Caco-2 (cell line): ENCODE measurements at regions not wholly inside any gene's neighbourhood (a gene's known extent, or its start where the extent isn't known, plus 50 kb on each side); places are given as distances from the start of the nearest gene placed in this dataset.

Experiments
- BruUV-seq: library from RNA; stranded (reverse); fragments of 400-500 nt; replicated peaks from 2 replicates; lab custom pipeline; 2021; lab: Mats Ljungman, UMichigan
- CTCF ChIA-PET: fragments of 300-600 bp; sonication (Branson Sonifier 250); formaldehyde crosslinking; loops from one replicate; lab custom pipeline; 2022; ENCODE audit warnings: antibody characterized with exemption; lab: Charles Lee
- POLR2A ChIA-PET: fragments of 300-600 bp; sonication (Branson Sonifier 250); formaldehyde crosslinking; loops from one replicate; lab custom pipeline; 2022; ENCODE audit warnings: antibody characterized with exemption; lab: Charles Lee
- DNase-seq, 2 experiments: peaks; one replicate each; pipeline versions ENCODE4 v3.0.0 to v3.0.0-alpha.2; 2020 to 2022
- H3K27me3 ChIP-seq: replicated peaks from 2 replicates; pipeline ENCODE4 v1.6.0; 2011; ENCODE audit warnings: low read length; ENCODE audit not compliant: control insufficient read depth, insufficient read depth
- H3K36me3 ChIP-seq: 2 replicates; pipeline ENCODE4 v1.5.1; 2011; ENCODE audit warnings: low read length; ENCODE audit not compliant: control insufficient read depth, insufficient read depth
- H3K4me1 ChIP-seq: fragments of 250-450 bp; sonication (Bioruptor Pico); 2 replicates; pipeline ENCODE4 v1.5.1; 2020; ENCODE audit warnings: mild to moderate bottlenecking
- H3K4me3 ChIP-seq: 2 replicates; pipeline ENCODE4 v1.5.1; 2011; ENCODE audit warnings: low read depth, mild to moderate bottlenecking, control low read depth, low read length
- H3K9me3 ChIP-seq: fragments of 250-450 bp; sonication (Bioruptor Pico); 2 replicates; pipeline ENCODE4 v1.5.1; 2020; ENCODE audit warnings: mild to moderate bottlenecking, moderate library complexity
- H3K27ac Mint-ChIP-seq: one replicate; pipeline ENCODE4 v1.8.0; 2022; ENCODE audit warnings: mixed read lengths; ENCODE audit not compliant: unreplicated experiment
- H3K27me3 Mint-ChIP-seq: one replicate; pipeline ENCODE4 v1.8.0; 2022; ENCODE audit warnings: mixed read lengths; ENCODE audit not compliant: insufficient read depth, unreplicated experiment
- H3K36me3 Mint-ChIP-seq: one replicate; pipeline ENCODE4 v1.8.0; 2022; ENCODE audit warnings: mild to moderate bottlenecking, mixed read lengths; ENCODE audit not compliant: insufficient read depth, unreplicated experiment
- H3K4me1 Mint-ChIP-seq: one replicate; pipeline ENCODE4 v1.8.0; 2022; ENCODE audit warnings: low read depth, mixed read lengths; ENCODE audit not compliant: unreplicated experiment
- H3K4me3 Mint-ChIP-seq: one replicate; pipeline ENCODE4 v1.8.0; 2022; ENCODE audit warnings: mild to moderate bottlenecking, moderate library complexity, mixed read lengths; ENCODE audit not compliant: unreplicated experiment
- H3K9me3 Mint-ChIP-seq: one replicate; pipeline ENCODE4 v1.8.0; 2022; ENCODE audit warnings: mixed read lengths; ENCODE audit not compliant: unreplicated experiment
- CTCF ChIP-seq, 2 experiments: fragments of 200-600 bp in 1 of 2; IDR thresholded peaks; 1 replicate in 1 of 2; 2 replicates in 1 of 2; pipeline versions ENCODE4 v1.5.1 to v1.8.0; 2011 to 2022; ENCODE audit warnings: antibody characterized with exemption in 1 of 2, control low read depth in 1 of 2, inconsistent platforms in 1 of 2, low read depth in 1 of 2, low read length in 1 of 2, mild to moderate bottlenecking in 1 of 2, moderate library complexity in 1 of 2; ENCODE audit not compliant: insufficient read depth in 1 of 2, severe bottlenecking in 1 of 2, unreplicated experiment in 1 of 2
- intact Hi-C: fragments of 100-400 bp; cut with micrococcal nuclease; formaldehyde crosslinking; loops from one replicate; pipeline ENCODE4 v1.10.0; 2022; ENCODE audit not compliant: unreplicated experiment

GRCh38 chr6:121965739-121966138 is 433.7 kb upstream of the HSF2 start:
- ChIA-PET CTCF (no interaction called here), POLR2A (no interaction called here)
- no peaks in the 10 kb centered on the region for H3K9me3 Mint-ChIP-seq
- H3K27ac Mint-ChIP-seq = no peak overlapping the region
- no peaks in the 10 kb centered on the region for H3K27me3 Mint-ChIP-seq
- DNase-seq = no peak
- no peaks in the 10 kb centered on the region for H3K36me3 ChIP-seq
- H3K36me3 Mint-ChIP-seq = no peaks in the 10 kb centered on the region
- no peak overlapping the region for H3K4me3 ChIP-seq
- 0 out of 2 replicates have a peak, but pooled peaks cover 5% of the 10 kb centered on the region for H3K4me1 ChIP-seq
- no peak for TF ChIP-seq CTCF (IDR thresholded peaks at IDR 0.05; ENCODE audit: insufficient read depth in 1 of 2, low read depth in 1 of 2, low read length in 1 of 2, severe bottlenecking in 1 of 2, unreplicated experiment in 1 of 2)
- no peak overlapping the region for H3K4me3 Mint-ChIP-seq
- intact Hi-C loops = no loop called here
- H3K9me3 ChIP-seq = no peaks in the 10 kb centered on the region
- H3K4me1 Mint-ChIP-seq = no peaks in the 10 kb centered on the region
- no peaks in the 10 kb centered on the region for H3K27me3 ChIP-seq
- no TSS peak for BruUV-seq

GRCh38 chr6:121967631-121968030 is 431.8 kb upstream of the HSF2 start:
- Mint-ChIP-seq H3K4me1 (no peaks in the 10 kb centered on the region), H3K36me3 (no peaks in the 10 kb centered on the region), H3K27me3 (no peaks in the 10 kb centered on the region), H3K27ac (no peak overlapping the region), H3K4me3 (no peak overlapping the region), H3K9me3 (no peaks in the 10 kb centered on the region)
- Histone ChIP-seq H3K9me3 (no peaks in the 10 kb centered on the region), H3K4me1 (peaks cover 11% of the 10 kb centered on the region), H3K4me3 (no peak overlapping the region), H3K27me3 (no peaks in the 10 kb centered on the region), H3K36me3 (no peaks in the 10 kb centered on the region)
- intact Hi-C loops = no loop called here
- DNase-seq = no peak
- POLR2A ChIA-PET = no interaction called here
- CTCF ChIA-PET = no interaction called here
- BruUV-seq = no TSS peak
- no peak for TF ChIP-seq CTCF (IDR thresholded peaks at IDR 0.05; ENCODE audit: insufficient read depth in 1 of 2, low read depth in 1 of 2, low read length in 1 of 2, severe bottlenecking in 1 of 2, unreplicated experiment in 1 of 2)

GRCh38 chr6:121971931-121972335 is 427.5 kb upstream of the HSF2 start:
- H3K9me3 Mint-ChIP-seq = peaks cover 11% of the 10 kb centered on the region
- ChIA-PET CTCF (no interaction called here), POLR2A (no interaction called here)
- no peak overlapping the region for H3K4me3 ChIP-seq
- no peaks in the 10 kb centered on the region for H3K36me3 Mint-ChIP-seq
- intact Hi-C loops = no loop called here
- no peaks in the 10 kb centered on the region for H3K9me3 ChIP-seq
- no peaks in the 10 kb centered on the region for H3K27me3 Mint-ChIP-seq
- H3K27ac Mint-ChIP-seq = no peak overlapping the region
- H3K4me3 Mint-ChIP-seq = no peak overlapping the region
- TF ChIP-seq CTCF (IDR thresholded peaks at IDR 0.05; ENCODE audit: insufficient read depth in 1 of 2, low read depth in 1 of 2, low read length in 1 of 2, severe bottlenecking in 1 of 2, unreplicated experiment in 1 of 2) = no peak
- H3K4me1 ChIP-seq = peaks cover 11% of the 10 kb centered on the region
- no peaks in the 10 kb centered on the region for H3K36me3 ChIP-seq
- H3K27me3 ChIP-seq = no peaks in the 10 kb centered on the region
- peak in 1 of 2 experiments; percentile 6 for DNase-seq
- H3K4me1 Mint-ChIP-seq = no peaks in the 10 kb centered on the region
- no TSS peak for BruUV-seq
